HCT116 (cell line): ENCODE measurements at regions not wholly inside any gene's neighbourhood (a gene's known extent, or its start where the extent isn't known, plus 50 kb on each side); places are given as distances from the start of the nearest gene placed in this dataset.

ENCODE experiments used
- ATAC-seq: fragments of 200-7000 bp; cut with Tn5 transposase; 2 replicates; pipeline ENCODE4 v1.9.1; 2020; ENCODE audit warnings: mild to moderate bottlenecking, moderate library complexity
- BruUV-seq: library from RNA; stranded (reverse); fragments of 400-500 nt; replicated peaks from 2 replicates; lab custom pipeline; 2021; lab: Mats Ljungman, UMichigan
- CTCF ChIA-PET: fragments of 300-600 bp; sonication (Branson Sonifier 250); formaldehyde crosslinking; loops from one replicate; lab custom pipeline; 2021; ENCODE audit warnings: antibody characterized with exemption; lab: Charles Lee
- POLR2A ChIA-PET: fragments of 300-600, 350-600 bp; sonication (Branson Sonifier 250); formaldehyde crosslinking; loops from one replicate; lab custom pipeline; 2021; ENCODE audit warnings: antibody characterized with exemption; lab: Charles Lee
- RAD21 ChIA-PET, 2 experiments: fragments of 300-600 bp; sonication (Branson Sonifier 250); formaldehyde crosslinking; loops; one replicate each; lab custom pipeline; 2023; ENCODE audit warnings: low total read pairs in 2 of 2; ENCODE audit not compliant: uncharacterized antibody in 2 of 2, unreplicated experiment in 2 of 2, low non-redundant PET in 1 of 2; lab: Charles Lee
- DNase-seq: peaks from one replicate; pipeline ENCODE4 v3.0.0-alpha.2; 2010; ENCODE audit warnings: low read depth, low spot score
- H2AFZ ChIP-seq: fragments of 200-600 bp; shearing (Covaris generic), sonication (generic); 2 replicates; pipeline ENCODE4 v1.6.1; 2017; ENCODE audit warnings: low read depth, mixed run types, mixed read lengths, antibody characterized with exemption, low read length; ENCODE audit not compliant: poor library complexity, severe bottlenecking
- H3K27ac ChIP-seq: 2 replicates; pipeline ENCODE4 v1.5.1; 2012; ENCODE audit warnings: low read depth, low read length
- H3K27me3 ChIP-seq: fragments of 200-600 bp; sonication (generic); 2 replicates; pipeline ENCODE4 v1.6.1; 2016; ENCODE audit warnings: mixed run types, low read length, mixed read lengths; ENCODE audit not compliant: insufficient read depth
- H3K36me3 ChIP-seq, 2 experiments: fragments of 200-500 bp in 1 of 2; fragments of 200-600 bp in 1 of 2; sonication (Bioruptor generic) in 1 of 2; sonication (generic) in 1 of 2; 2 replicates each; pipeline versions ENCODE4 v1.5.1 to v1.6.1; 2014 to 2016; ENCODE audit warnings: low read length in 2 of 2, inconsistent platforms in 1 of 2, mixed read lengths in 1 of 2, mixed run types in 1 of 2; ENCODE audit not compliant: insufficient read depth in 2 of 2, control insufficient read depth in 1 of 2
- H3K4me1 ChIP-seq, 2 experiments: fragments of 200-600 bp in 1 of 2; sonication (generic) in 1 of 2; 2 replicates each; pipeline versions ENCODE4 v1.5.1 to v1.6.1; 2012 to 2017; ENCODE audit warnings: low read length in 2 of 2, inconsistent platforms in 1 of 2, mild to moderate bottlenecking in 1 of 2, mixed read lengths in 1 of 2, mixed run types in 1 of 2, moderate library complexity in 1 of 2; ENCODE audit not compliant: insufficient read depth in 2 of 2, control insufficient read depth in 1 of 2
- H3K4me2 ChIP-seq: fragments of 200-600 bp; sonication (generic); 2 replicates; pipeline ENCODE4 v1.6.1; 2017; ENCODE audit warnings: mixed run types, low read length, mixed read lengths
- H3K4me3 ChIP-seq, 2 experiments: fragments of 200-600 bp in 1 of 2; sonication (generic) in 1 of 2; replicated peaks in 1 of 2; 2 replicates each; pipeline ENCODE4 v1.5.1; 2011 to 2016; ENCODE audit warnings: low read length in 2 of 2, control low read depth in 1 of 2, low read depth in 1 of 2, mild to moderate bottlenecking in 1 of 2, mixed read lengths in 1 of 2, mixed run types in 1 of 2
- H3K79me2 ChIP-seq: fragments of 200-600 bp; sonication (generic); 2 replicates; pipeline ENCODE4 v1.6.1; 2017; ENCODE audit warnings: mild to moderate bottlenecking, mixed run types, low read length, moderate library complexity, mixed read lengths; ENCODE audit not compliant: insufficient read depth
- H3K9ac ChIP-seq: fragments of 200-600 bp; sonication (generic); 2 replicates; pipeline ENCODE4 v1.6.1; 2016; ENCODE audit warnings: low read length, mixed read lengths
- H3K9me2 ChIP-seq: fragments of 200-600 bp; sonication (generic), shearing (Covaris generic); 2 replicates; pipeline ENCODE4 v1.6.1; 2017; ENCODE audit warnings: mixed run types, mild to moderate bottlenecking, moderate library complexity; ENCODE audit not compliant: insufficient read depth
- H3K9me3 ChIP-seq, 2 experiments: fragments of 200-500 bp in 1 of 2; fragments of 200-600 bp in 1 of 2; sonication (Bioruptor generic) in 1 of 2; sonication (generic) in 1 of 2; 2 replicates each; pipeline ENCODE4 v1.6.1; 2014 to 2017; ENCODE audit warnings: low read length in 2 of 2, mixed read lengths in 2 of 2, inconsistent platforms in 1 of 2, low read depth in 1 of 2, mild to moderate bottlenecking in 1 of 2, mixed run types in 1 of 2, moderate library complexity in 1 of 2; ENCODE audit not compliant: control insufficient read depth in 1 of 2, insufficient read depth in 1 of 2
- H4K20me1 ChIP-seq: fragments of 200-600 bp; sonication (generic), shearing (Covaris generic); 2 replicates; pipeline ENCODE4 v1.6.1; 2017; ENCODE audit warnings: mixed run types, mild to moderate bottlenecking, moderate library complexity; ENCODE audit not compliant: insufficient read depth
- ATF3 ChIP-seq: IDR thresholded peaks from 2 replicates; pipeline ENCODE4 v1.6.1; 2012
- CEBPB ChIP-seq: IDR thresholded peaks from 2 replicates; pipeline ENCODE4 v1.6.1; 2012; ENCODE audit warnings: low read depth
- EGR1 ChIP-seq: IDR thresholded peaks from 2 replicates; pipeline ENCODE4 v1.6.1; 2012; ENCODE audit warnings: low read depth
- MAX ChIP-seq: IDR thresholded peaks from 2 replicates; pipeline ENCODE4 v1.6.1; 2012
- POLR2AphosphoS5 ChIP-seq: IDR thresholded peaks from 2 replicates; pipeline ENCODE4 v1.6.1; 2011; ENCODE audit warnings: mild to moderate bottlenecking, low read depth, low read length, moderate library complexity
- RAD21 ChIP-seq: IDR thresholded peaks from 2 replicates; pipeline ENCODE4 v1.6.1; 2012; ENCODE audit warnings: low read depth, mild to moderate bottlenecking
- REST ChIP-seq: IDR thresholded peaks from 2 replicates; pipeline ENCODE4 v1.6.1; 2012; ENCODE audit warnings: low read depth
- SIN3A ChIP-seq: IDR thresholded peaks from 2 replicates; pipeline ENCODE4 v1.6.1; 2012; ENCODE audit warnings: low read depth
- YY1 ChIP-seq: IDR thresholded peaks from 2 replicates; pipeline ENCODE4 v1.6.1; 2011; ENCODE audit warnings: low read length, low read depth, moderate library complexity, mild to moderate bottlenecking; ENCODE audit not compliant: insufficient replicate concordance; ENCODE audit errors: extremely low read depth
- ZBTB33 ChIP-seq: IDR thresholded peaks from 2 replicates; pipeline ENCODE4 v1.6.1; 2011; ENCODE audit warnings: mild to moderate bottlenecking, low read length, moderate library complexity; ENCODE audit not compliant: insufficient replicate concordance; ENCODE audit errors: extremely low read depth
- intact Hi-C: fragments of 100-400 bp; cut with micrococcal nuclease; formaldehyde crosslinking; loops from 2 replicates; pipeline ENCODE4 v1.10.0; 2022

GRCh38 chr3:99319961-99320360 lies 318.4 kb upstream of the COL8A1 start (continued):
- TF ChIP-seq ZBTB33 (no peak), RAD21 (no peak), YY1 (no peak), SIN3A (no peak), CEBPB (no peak), POLR2AphosphoS5 (no peak)

- intact Hi-C loops, result no loop called here
- Histone ChIP-seq H3K27me3 (peaks cover 22% of the 10 kb centered on the region), H3K9ac (no peak overlapping the region), H3K4me2 (no peak overlapping the region), H2AFZ (no peak overlapping the region), H3K9me2 (no peaks in the 10 kb centered on the region), H3K27ac (no peak overlapping the region), H3K9me3 (no peaks in the 10 kb centered on the region), H3K4me1 (no peaks in the 10 kb centered on the region), H3K4me3 (no peak overlapping the region), H3K36me3 (no peaks in the 10 kb centered on the region), H4K20me1 (no peaks in the 10 kb centered on the region), H3K79me2 (no peaks in the 10 kb centered on the region)
- BruUV-seq, result no TSS peak
- CTCF ChIA-PET, result no interaction called here
- TF ChIP-seq EGR1 (no peak), ATF3 (no peak), YY1 (no peak), SIN3A (no peak), REST (no peak), MAX (no peak)
- RAD21 ChIA-PET, result no interaction called here
- ATAC-seq, result no peak
- DNase-seq, result no peak
- POLR2A ChIA-PET, result no interaction called here
Measured at GRCh38 chr3:99319450-99319849, 318.9 kb upstream of the COL8A1 start.
